ENCODE measurements at regions not wholly inside any gene's neighbourhood (a gene's known extent, or its start where the extent isn't known, plus 50 kb on each side); places are given as distances from the start of the nearest gene placed in this dataset.

GRCh38 chr12:24121911-24122310 lies 172.4 kb upstream of the SOX5 start:
- DNase-seq: no peak

DNA sequence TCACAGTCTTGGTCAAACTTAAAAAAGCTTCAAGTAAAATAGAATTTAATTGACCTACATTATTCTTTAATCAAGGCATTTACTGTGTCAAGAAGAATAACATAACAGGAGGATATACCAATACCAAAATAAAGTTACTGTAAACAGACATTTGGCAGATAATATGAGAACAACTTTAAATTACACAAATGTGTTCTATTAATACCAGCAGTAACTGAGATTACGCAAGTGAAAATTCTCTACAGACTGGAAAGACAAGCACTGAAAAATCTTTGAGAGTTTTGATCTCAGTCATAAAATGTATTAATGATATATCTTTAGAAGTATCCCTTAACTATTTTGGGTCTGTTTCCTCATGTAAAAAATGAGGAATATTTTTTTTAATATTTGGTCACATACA lies 169.2 kb upstream of the SOX5 start:
- DNase-seq: no peak

GRCh38 chr12:24116548-24116947 lies 167.1 kb upstream of the SOX5 start:
- no peak for DNase-seq

DNA sequence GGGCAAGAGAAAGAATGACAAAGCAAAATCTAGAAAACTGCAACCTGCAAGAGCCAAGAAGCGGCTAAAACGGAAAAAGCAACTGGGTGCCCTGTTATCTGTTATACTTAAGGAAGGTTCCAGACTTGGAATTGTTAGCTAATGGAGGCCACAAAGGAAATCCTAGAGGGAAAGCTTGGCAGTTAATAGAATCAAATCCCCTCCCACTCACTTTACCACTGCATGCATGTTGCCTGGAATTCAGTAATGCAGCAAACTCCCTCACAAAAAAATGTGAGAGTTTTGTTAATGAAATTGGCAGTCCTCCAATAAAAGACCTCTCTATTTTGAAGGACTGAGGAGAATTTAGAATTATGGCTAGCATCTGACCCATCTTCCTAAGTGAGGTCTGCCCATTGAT lies 164.2 kb upstream of the SOX5 start:
- DNase-seq: no peak

GRCh38 chr12:24111616-24112015 lies 162.1 kb upstream of the SOX5 start:
- no peak for DNase-seq

DNA sequence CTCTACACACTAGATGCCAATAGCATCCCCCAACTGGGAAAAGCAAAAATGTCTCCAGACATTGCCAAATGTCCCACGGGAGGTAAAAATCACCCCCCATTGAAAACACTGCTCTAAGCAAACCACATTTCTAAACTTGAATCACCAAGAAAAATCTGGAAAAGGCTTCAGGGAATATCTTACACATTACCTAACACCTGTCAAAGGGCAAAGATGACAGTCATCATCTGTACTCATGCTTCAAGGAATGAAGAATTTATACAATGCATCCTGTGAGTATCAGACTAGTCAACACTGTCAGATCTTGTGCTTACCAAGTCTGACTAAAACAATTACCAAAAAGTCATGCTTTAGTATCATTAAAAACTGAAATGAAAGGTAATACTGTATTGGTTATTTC lies 161.6 kb upstream of the SOX5 start:
- no peak for DNase-seq

GRCh38 chr12:24109381-24110039 lies 160.0 kb upstream of the SOX5 start:
- no peak for DNase-seq

DNA sequence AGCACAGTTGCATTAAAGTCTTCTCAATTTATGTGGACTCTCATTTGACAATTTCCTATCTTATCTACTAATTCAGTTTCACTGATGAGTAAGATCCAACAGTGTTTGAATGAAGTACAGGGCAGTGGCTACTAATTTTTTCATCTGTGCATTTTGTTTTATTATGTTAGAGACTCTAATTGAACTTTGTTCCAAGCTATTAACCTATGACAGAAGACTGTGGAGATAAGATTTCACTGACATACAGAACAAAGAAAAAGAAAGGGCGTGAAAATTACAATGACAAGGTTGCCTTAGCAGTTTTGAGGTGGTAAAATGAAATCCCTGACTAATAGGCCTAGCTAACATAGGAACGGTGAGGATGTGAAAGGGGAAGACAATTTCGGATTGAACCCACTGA lies 153.2 kb upstream of the SOX5 start:
- no peak for DNase-seq

DNA sequence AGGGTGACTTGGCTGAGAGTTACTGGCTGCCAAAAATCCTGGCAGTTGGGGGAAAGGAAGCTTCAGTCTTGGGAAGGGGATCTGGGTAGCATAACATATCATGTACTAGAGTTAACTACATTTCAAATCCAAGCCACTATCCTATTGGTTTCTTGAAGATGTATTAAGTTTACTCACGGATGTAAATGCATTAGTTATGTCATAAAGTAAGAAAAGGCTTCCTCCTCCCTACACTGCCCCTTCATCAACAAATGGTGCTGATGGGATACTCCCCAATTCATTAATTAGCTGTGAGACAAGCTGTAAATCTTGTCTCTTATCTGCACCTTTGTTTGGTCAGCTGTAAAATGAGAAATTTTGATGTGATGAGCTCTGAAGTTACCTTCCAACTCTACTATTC lies 150.1 kb upstream of the SOX5 start:
- DNase-seq: no peak

DNA sequence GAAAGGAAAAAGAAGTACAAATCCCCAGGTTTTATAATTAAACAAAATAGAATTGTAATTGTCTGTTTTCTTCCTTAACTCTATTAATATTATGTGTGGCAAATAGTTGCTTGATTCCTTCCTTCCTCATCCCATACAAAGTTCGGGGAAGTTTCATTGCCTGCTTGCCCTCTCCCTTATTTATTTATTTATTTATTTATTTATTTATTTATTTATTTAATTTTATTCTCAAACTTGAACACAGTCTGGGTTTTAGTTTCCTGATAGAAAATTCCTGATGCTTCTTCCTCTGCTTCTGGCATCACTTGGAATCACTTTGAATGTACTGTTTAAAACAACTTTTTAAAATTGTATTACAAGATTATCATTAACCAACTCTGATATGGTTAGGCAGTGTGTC lies 145.8 kb upstream of the SOX5 start:
- no peak for DNase-seq

- DNase-seq: no peak
These were observed 140.0 kb upstream of the SOX5 start for GRCh38 chr12:24089510-24089890.

GRCh38 chr12:24088751-24089509 lies 139.5 kb upstream of the SOX5 start:
- DNase-seq: no peak

GRCh38 chr12:24087294-24087693 lies 137.8 kb upstream of the SOX5 start:
- no peak for DNase-seq

DNA sequence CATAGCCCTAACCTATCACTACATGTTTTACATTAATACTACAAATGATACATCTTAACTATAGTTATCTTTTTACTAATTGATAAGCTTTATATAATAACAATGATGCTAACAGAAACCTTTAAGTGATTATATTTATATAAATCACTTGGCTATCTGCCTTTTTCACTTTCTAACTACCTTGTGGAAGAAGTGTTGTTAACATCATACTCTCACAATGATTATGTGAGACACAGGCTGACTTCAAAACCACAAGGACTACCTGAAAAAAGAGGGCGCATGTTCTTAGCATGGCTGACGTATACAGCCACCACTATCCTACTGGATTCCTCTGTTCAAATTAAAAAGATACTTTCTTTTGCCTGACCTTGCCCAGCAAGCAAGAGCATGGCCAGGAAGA lies 135.3 kb upstream of the SOX5 start:
- no peak for DNase-seq

DNA sequence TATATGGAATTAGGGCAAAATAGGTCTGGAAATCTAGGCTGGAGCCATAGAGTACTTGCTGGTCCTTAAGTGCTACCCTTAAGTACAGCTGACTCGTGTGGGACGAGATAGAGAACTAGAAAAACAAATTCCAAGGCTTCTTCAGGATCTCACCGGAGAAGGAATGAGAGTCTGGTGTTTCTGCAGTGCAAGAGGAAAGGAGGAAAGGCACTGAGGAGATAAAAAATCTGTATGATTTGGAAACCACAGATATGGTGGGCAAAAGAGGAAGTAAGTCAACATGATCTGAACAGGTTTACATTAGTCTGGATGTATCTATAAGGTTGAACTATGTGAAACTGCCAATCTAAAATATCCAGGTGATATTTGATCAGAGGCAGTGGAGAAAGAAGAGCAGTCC lies 134.4 kb upstream of the SOX5 start:
- no peak for DNase-seq

DNA sequence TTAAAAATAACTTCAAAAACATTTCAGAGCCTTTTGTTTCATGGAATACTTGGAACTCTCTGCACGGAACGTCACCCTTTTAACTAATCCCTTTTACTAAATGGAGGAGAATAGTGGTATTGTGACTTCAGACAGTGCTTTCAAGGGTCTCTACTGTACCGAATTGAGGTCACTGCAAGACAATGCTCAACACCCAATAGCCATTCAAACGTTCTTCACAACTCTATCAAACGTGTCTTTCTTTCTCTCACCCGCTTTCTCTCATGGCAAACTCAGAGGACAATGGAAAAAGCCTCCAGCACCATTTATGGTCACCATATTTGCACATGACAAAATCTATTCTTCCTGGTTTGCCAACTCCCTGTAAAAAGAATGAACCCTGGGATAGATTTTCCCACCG lies 132.1 kb upstream of the SOX5 start:
- DNase-seq: no peak

- DNase-seq: no peak
These were observed 131.6 kb upstream of the SOX5 start for GRCh38 chr12:24081092-24081529.

- no peak for DNase-seq
These were observed 131.0 kb upstream of the SOX5 start for GRCh38 chr12:24080465-24080864.

DNA sequence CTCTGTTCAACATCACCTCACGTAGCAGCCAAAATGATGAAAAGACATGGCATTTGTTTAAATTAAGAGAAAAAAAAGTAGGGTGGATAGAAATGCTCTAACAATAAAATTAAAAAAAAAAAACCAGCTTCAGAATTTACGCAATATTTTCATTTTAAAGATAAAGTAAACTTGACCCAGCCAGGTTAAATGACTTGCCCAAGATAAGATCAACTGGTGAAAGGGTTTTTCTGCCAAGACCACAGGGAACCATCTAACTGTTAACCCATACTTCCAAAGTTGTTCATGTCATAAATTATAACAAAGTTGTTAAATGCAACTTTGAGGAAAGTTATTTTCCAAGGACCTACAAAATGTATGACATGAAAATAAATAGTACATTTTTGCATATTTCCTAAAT lies 129.6 kb upstream of the SOX5 start:
- no peak for DNase-seq

DNA sequence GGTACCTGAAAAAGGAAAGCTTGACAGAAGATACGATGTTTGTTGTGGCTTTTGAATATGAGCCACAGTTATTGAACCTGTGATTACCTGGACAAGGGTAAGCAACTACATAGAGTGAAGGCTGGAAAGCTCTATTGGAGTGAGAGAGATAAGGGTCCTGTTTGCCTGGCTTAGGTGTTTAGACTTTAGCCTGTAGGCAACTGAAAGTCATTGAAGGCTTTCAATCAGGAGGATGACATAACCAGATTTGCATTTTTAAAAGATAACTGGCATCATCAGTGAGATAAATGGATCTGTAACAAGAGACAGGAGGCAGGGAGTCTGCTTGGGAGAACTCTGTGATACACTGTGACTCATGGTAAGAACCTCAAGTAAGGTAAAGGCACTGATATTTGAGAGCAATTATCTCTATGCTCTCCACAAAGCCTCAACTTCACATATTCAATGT lies 128.9 kb upstream of the SOX5 start:
- DNase-seq: no peak

- DNase-seq: no peak
These were observed 127.7 kb upstream of the SOX5 start for GRCh38 chr12:24077161-24077560.

- DNase-seq: no peak
These were observed 126.2 kb upstream of the SOX5 start for GRCh38 chr12:24075650-24076049.

- no peak for DNase-seq
These were observed 123.8 kb upstream of the SOX5 start for GRCh38 chr12:24073170-24073810.

DNA sequence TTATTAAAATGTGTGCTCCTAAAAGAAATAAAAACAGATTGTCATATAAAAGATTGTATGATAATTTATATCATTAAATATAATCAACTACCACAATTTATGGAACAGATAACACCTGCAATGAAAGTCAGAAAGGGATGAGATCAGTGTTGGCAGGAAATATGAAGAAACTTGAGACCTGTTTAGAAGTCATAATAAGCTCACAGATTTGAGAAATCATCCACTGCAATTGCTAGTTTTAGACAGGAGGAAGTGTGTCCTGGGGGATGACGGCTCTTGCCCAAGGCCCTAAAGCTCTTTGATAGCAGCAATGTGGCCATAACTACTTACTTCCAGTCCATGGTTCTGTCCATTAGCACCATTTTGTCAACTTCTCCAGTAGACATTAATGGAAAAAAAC lies 122.8 kb upstream of the SOX5 start:
- DNase-seq: no peak
